Thoracic aorta (tissue), 2 donors: ENCODE measurements at regions not wholly inside any gene's neighbourhood (a gene's known extent, or its start where the extent isn't known, plus 50 kb on each side); places are given as distances from the start of the nearest gene placed in this dataset.

ENCODE experiments used
- ATAC-seq: fragments of 150-250 bp; one replicate; pipeline ENCODE4 v1.8.0; 2017; ENCODE audit warnings: low read depth; ENCODE audit not compliant: insufficient number of reproducible peaks, low FRiP score
- DNase-seq: peaks from one replicate; pipeline ENCODE4 v3.0.0-alpha.2; 2020; ENCODE audit warnings: low spot score
- H3K27ac ChIP-seq, 2 donors: fragments of 200-600 bp; sonication (generic); 1 replicate in 1 of 2; 2 replicates in 1 of 2; pipeline ENCODE4 v1.5.1; 2016; ENCODE audit warnings: mild to moderate bottlenecking in 2 of 2, moderate library complexity in 2 of 2
- H3K27me3 ChIP-seq: fragments of 200-600 bp; sonication (generic); replicated peaks from 2 replicates; pipeline ENCODE4 v1.6.0; 2016; ENCODE audit warnings: mild to moderate bottlenecking; ENCODE audit not compliant: insufficient read depth
- H3K36me3 ChIP-seq: fragments of 200-600 bp; sonication (generic); one replicate; pipeline ENCODE4 v1.5.1; 2016
- H3K4me1 ChIP-seq, 2 donors: fragments of 200-600 bp; sonication (generic); 1 replicate in 1 of 2; 2 replicates in 1 of 2; pipeline versions ENCODE4 v1.5.1 to v1.6.0; 2016; ENCODE audit warnings: low read depth in 2 of 2, mild to moderate bottlenecking in 1 of 2; ENCODE audit not compliant: control insufficient read depth in 1 of 2
- H3K4me3 ChIP-seq: fragments of 200-600 bp; sonication (generic); 2 replicates; pipeline ENCODE4 v1.5.1; 2016; ENCODE audit warnings: mild to moderate bottlenecking
- H3K9me3 ChIP-seq: fragments of 200-600 bp; sonication (generic); 2 replicates; pipeline ENCODE4 v1.5.1; 2016
- CTCF ChIP-seq: fragments of 200-600 bp; sonication (generic); IDR thresholded peaks from one replicate; pipeline ENCODE4 v1.5.1; 2019; ENCODE audit warnings: antibody characterized with exemption

GRCh38 chr1:43011020-43011419 lies 52.4 kb upstream of the SLC2A1 start:
- no peak for DNase-seq
- no peak for TF ChIP-seq CTCF
- Histone ChIP-seq H3K4me3 (no peak overlapping the region), H3K27me3 (no peaks in the 10 kb centered on the region), H3K27ac (no peak overlapping the region), H3K36me3 (no peaks in the 10 kb centered on the region), H3K4me1 (no peaks in the 10 kb centered on the region), H3K9me3 (no peaks in the 10 kb centered on the region)
- no peak for ATAC-seq

- no peaks in the 10 kb centered on the region for H3K4me1 ChIP-seq
- ATAC-seq (no peak), DNase-seq (no peak)
- no peaks in the 10 kb centered on the region for H3K9me3 ChIP-seq
- H3K27ac ChIP-seq, result no peak overlapping the region
- no peaks in the 10 kb centered on the region for H3K27me3 ChIP-seq
- H3K36me3 ChIP-seq, result no peaks in the 10 kb centered on the region
- no peak overlapping the region for H3K4me3 ChIP-seq
- no peak for TF ChIP-seq CTCF
These were observed 50.6 kb upstream of the SLC2A1 start for GRCh38 chr1:43009274-43009673.

- Histone ChIP-seq H3K9me3 (no peaks in the 10 kb centered on the region), H3K27me3 (no peaks in the 10 kb centered on the region), H3K4me3 (no peak overlapping the region), H3K36me3 (no peaks in the 10 kb centered on the region), H3K4me1 (no peaks in the 10 kb centered on the region), H3K27ac (no peak overlapping the region)
- no peak for TF ChIP-seq CTCF
- DNase-seq, result no peak
- ATAC-seq, result no peak
These were observed 49.7 kb upstream of the SLC2A1 start for GRCh38 chr1:43008115-43009060.
